ENCODE measurements at regions not wholly inside any gene's neighbourhood (a gene's known extent, or its start where the extent isn't known, plus 50 kb on each side); places are given as distances from the start of the nearest gene placed in this dataset.

GRCh38 chr6:104365451-104366234 lies 494.1 kb downstream of the HACE1 start:
- Mint-ChIP-seq H3K9me3 (no peaks in the 10 kb centered on the region), H3K27me3 (ENCODE audit: insufficient read depth) (no peaks in the 10 kb centered on the region), H3K4me3 (no peak overlapping the region), H3K36me3 (ENCODE audit: low read depth) (no peaks in the 10 kb centered on the region), H3K4me1 (no peaks in the 10 kb centered on the region), H3K27ac (no peak overlapping the region)
- Histone ChIP-seq H3K4me1 (ENCODE audit: control insufficient read depth, insufficient read depth, low read length) (no peaks in the 10 kb centered on the region), H3K9me3 (ENCODE audit: control insufficient read depth, low read length) (no peaks in the 10 kb centered on the region), H3K27ac (ENCODE audit: low read depth, low read length) (no peak overlapping the region), H3K9ac (ENCODE audit: extremely low read depth, low read length, poor library complexity, severe bottlenecking) (no peak overlapping the region), H3K4me3 (ENCODE audit: low read length) (no peak overlapping the region), H3K36me3 (ENCODE audit: control insufficient read depth, insufficient read depth, low read length) (no peaks in the 10 kb centered on the region), H3K27me3 (ENCODE audit: control insufficient read depth, insufficient read depth, low read length, poor library complexity, severe bottlenecking) (no peaks in the 10 kb centered on the region)
- DNase-seq: no peak
- TF ChIP-seq, protein P1, sequence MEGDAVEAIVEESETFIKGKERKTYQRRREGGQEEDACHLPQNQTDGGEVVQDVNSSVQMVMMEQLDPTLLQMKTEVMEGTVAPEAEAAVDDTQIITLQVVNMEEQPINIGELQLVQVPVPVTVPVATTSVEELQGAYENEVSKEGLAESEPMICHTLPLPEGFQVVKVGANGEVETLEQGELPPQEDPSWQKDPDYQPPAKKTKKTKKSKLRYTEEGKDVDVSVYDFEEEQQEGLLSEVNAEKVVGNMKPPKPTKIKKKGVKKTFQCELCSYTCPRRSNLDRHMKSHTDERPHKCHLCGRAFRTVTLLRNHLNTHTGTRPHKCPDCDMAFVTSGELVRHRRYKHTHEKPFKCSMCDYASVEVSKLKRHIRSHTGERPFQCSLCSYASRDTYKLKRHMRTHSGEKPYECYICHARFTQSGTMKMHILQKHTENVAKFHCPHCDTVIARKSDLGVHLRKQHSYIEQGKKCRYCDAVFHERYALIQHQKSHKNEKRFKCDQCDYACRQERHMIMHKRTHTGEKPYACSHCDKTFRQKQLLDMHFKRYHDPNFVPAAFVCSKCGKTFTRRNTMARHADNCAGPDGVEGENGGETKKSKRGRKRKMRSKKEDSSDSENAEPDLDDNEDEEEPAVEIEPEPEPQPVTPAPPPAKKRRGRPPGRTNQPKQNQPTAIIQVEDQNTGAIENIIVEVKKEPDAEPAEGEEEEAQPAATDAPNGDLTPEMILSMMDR (conservative IDR thresholded peaks at IDR 0.05): no peak
- WGBS, 2 experiments (ENCODE audit: insufficient coverage in 1 of 2, insufficient read length in 1 of 2): 87 to 93% methylated on average over 4 to 5 of the region's 5 CpGs

DNA sequence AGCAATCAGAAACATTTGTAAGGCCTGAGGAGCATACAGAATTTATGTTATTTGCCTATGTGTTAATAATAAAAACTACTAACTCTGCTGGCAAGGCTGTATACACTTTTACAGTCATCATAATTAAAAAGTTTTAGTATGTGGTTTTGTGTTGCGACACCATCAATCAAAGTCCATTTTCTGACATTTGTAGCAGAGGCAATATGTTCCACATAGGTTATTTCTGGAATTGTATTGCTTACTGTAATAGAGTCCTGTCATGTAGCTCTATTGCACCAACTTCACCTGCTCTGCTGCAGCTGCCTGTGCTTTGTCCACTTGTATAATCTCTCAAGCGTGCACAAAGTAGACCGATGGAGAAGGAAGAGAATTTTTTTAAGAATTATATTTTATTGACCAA lies 501.8 kb downstream of the HACE1 start:
- 89% methylated on average over 3 of the region's 3 CpGs; no CpG with 5 or more reads in 1 of the 2 experiments for WGBS, 2 experiments (ENCODE audit: insufficient coverage in 1 of 2, insufficient read length in 1 of 2)
- no peak overlapping the region for H3K27ac ChIP-seq (ENCODE audit: low read depth, low read length)
- Mint-ChIP-seq H3K4me3 (no peak overlapping the region), H3K27me3 (ENCODE audit: insufficient read depth) (no peaks in the 10 kb centered on the region), H3K4me1 (no peaks in the 10 kb centered on the region), H3K36me3 (ENCODE audit: low read depth) (no peaks in the 10 kb centered on the region), H3K9me3 (no peaks in the 10 kb centered on the region), H3K27ac (no peak overlapping the region)
- no peaks in the 10 kb centered on the region for H3K36me3 ChIP-seq (ENCODE audit: control insufficient read depth, insufficient read depth, low read length)
- no peak for DNase-seq
- no peak overlapping the region for H3K9ac ChIP-seq (ENCODE audit: extremely low read depth, low read length, poor library complexity, severe bottlenecking)
- peaks cover 7% of the 10 kb centered on the region for H3K9me3 ChIP-seq (ENCODE audit: control insufficient read depth, low read length)
- H3K4me3 ChIP-seq (ENCODE audit: low read length): no peak overlapping the region
- no peaks in the 10 kb centered on the region for H3K27me3 ChIP-seq (ENCODE audit: control insufficient read depth, insufficient read depth, low read length, poor library complexity, severe bottlenecking)
- TF ChIP-seq, protein P1 (conservative IDR thresholded peaks at IDR 0.05): no peak
- no peaks in the 10 kb centered on the region for H3K4me1 ChIP-seq (ENCODE audit: control insufficient read depth, insufficient read depth, low read length)

GRCh38 chr6:104356197-104356596 lies 503.5 kb downstream of the HACE1 start:
- no peak overlapping the region for H3K4me3 Mint-ChIP-seq
- WGBS, 2 experiments (ENCODE audit: insufficient coverage in 1 of 2, insufficient read length in 1 of 2): 80 to 90% methylated on average over 1 to 5 of the region's 5 CpGs
- H3K27ac Mint-ChIP-seq: no peak overlapping the region
- Histone ChIP-seq H3K9ac (ENCODE audit: extremely low read depth, low read length, poor library complexity, severe bottlenecking) (no peak overlapping the region), H3K27me3 (ENCODE audit: control insufficient read depth, insufficient read depth, low read length, poor library complexity, severe bottlenecking) (no peaks in the 10 kb centered on the region), H3K9me3 (ENCODE audit: control insufficient read depth, low read length) (peaks cover 7% of the 10 kb centered on the region), H3K4me1 (ENCODE audit: control insufficient read depth, insufficient read depth, low read length) (no peaks in the 10 kb centered on the region), H3K27ac (ENCODE audit: low read depth, low read length) (no peak overlapping the region), H3K36me3 (ENCODE audit: control insufficient read depth, insufficient read depth, low read length) (no peaks in the 10 kb centered on the region), H3K4me3 (ENCODE audit: low read length) (no peak overlapping the region)
- no peaks in the 10 kb centered on the region for H3K36me3 Mint-ChIP-seq (ENCODE audit: low read depth)
- H3K4me1 Mint-ChIP-seq: no peaks in the 10 kb centered on the region
- H3K9me3 Mint-ChIP-seq: no peaks in the 10 kb centered on the region
- TF ChIP-seq, protein P1 (conservative IDR thresholded peaks at IDR 0.05): no peak
- DNase-seq: no peak
- H3K27me3 Mint-ChIP-seq (ENCODE audit: insufficient read depth): no peaks in the 10 kb centered on the region
